Muscle layer of duodenum (tissue), 2 donors: ENCODE measurements at regions not wholly inside any gene's neighbourhood (a gene's known extent, or its start where the extent isn't known, plus 50 kb on each side); places are given as distances from the start of the nearest gene placed in this dataset.

Experiments used
- H3K27ac ChIP-seq: one replicate; pipeline ENCODE4 v1.7.0; 2013; ENCODE audit warnings: mild to moderate bottlenecking, low read length
- H3K27me3 ChIP-seq: one replicate; pipeline ENCODE4 v1.7.0; 2013; ENCODE audit warnings: low read depth, mild to moderate bottlenecking, control low read depth, low read length
- H3K36me3 ChIP-seq, 2 donors: one replicate each; pipeline ENCODE4 v1.7.0; 2013; ENCODE audit warnings: low read length in 2 of 2, control low read depth in 1 of 2, mild to moderate bottlenecking in 1 of 2; ENCODE audit not compliant: insufficient read depth in 2 of 2, control insufficient read depth in 1 of 2
- H3K4me1 ChIP-seq, 2 donors: one replicate each; pipeline ENCODE4 v1.7.0; 2013; ENCODE audit warnings: low read length in 2 of 2, mild to moderate bottlenecking in 2 of 2, control low read depth in 1 of 2, moderate library complexity in 1 of 2; ENCODE audit not compliant: insufficient read depth in 2 of 2, control insufficient read depth in 1 of 2
- H3K4me3 ChIP-seq, 2 donors: one replicate each; pipeline ENCODE4 v1.7.0; 2013; ENCODE audit warnings: low read length in 2 of 2, low read depth in 1 of 2, mild to moderate bottlenecking in 1 of 2
- H3K9me3 ChIP-seq, 2 donors: one replicate each; pipeline ENCODE4 v1.7.0; 2013; ENCODE audit warnings: low read length in 2 of 2, control low read depth in 1 of 2, mild to moderate bottlenecking in 1 of 2; ENCODE audit not compliant: control insufficient read depth in 1 of 2
- donor health status: healthy.

DNA sequence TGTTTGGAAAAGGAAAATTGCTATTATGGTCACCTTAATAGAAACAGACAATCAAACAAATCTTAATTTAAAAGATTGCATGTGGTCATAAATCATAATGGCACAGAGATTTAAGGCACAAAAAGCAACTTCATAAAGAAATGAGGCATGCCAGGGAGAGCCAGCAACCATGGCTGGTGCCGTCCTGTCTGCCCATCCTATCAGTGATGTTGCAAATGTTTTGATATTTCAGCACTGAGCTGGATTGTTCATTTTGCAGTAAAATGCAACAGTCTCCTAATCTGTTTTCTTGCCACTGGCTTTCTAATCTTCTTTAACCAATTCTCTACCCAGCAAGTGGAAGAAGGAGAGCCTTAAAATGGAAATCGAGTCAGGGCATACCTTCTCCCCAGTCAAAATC lies 249.8 kb downstream of the SAMD5 start:
- no peaks in the 10 kb centered on the region for H3K36me3 ChIP-seq
- H3K27ac ChIP-seq, result no peak overlapping the region
- no peaks in the 10 kb centered on the region for H3K4me1 ChIP-seq
- H3K27me3 ChIP-seq, result no peaks in the 10 kb centered on the region
- H3K9me3 ChIP-seq, result peaks cover 0 to 3% of the 10 kb centered on the region in 2 donors
- H3K4me3 ChIP-seq, result no peak overlapping the region

DNA sequence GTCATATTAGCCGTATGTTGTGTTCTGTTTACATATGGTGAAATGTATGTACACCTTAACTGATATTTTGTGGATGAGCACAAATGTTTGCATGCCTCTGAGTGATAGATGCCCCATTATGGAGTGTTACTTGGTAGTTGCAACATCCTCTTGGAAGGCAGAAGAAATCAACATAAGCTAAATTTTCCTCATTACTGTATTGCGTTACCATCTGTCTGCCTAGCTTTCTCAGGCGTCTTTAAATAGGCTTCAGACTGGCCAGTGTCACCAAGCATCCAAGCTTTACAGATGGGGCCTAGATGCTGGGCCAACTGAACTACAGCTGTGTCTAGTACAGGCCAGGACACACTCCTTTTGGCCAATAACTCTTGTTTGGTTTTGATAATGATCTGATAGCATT lies 250.6 kb downstream of the SAMD5 start:
- Histone ChIP-seq H3K9me3 (peaks cover 0 to 3% of the 10 kb centered on the region in 2 donors), H3K4me3 (no peak overlapping the region), H3K4me1 (no peaks in the 10 kb centered on the region), H3K27me3 (no peaks in the 10 kb centered on the region), H3K36me3 (no peaks in the 10 kb centered on the region), H3K27ac (no peak overlapping the region)

DNA sequence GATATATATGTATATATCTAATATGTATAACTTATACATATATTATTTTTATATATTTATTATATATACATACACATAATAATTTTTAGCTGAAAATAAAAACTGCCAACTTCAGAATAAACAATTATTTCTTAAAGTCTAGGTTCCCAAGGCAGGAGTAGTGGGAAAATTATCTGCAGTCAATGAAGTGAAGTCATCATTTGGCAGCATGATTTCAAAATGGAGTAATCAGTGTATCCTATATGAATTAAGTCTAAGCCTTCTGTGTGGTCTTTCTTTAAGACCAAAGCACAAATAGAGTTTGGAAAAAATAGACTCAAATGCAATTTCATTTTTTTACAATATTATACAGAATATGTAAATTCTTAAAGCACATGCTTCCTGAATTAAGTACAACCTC lies 251.0 kb downstream of the SAMD5 start:
- H3K4me3 ChIP-seq, result no peak overlapping the region
- no peaks in the 10 kb centered on the region for H3K4me1 ChIP-seq
- no peaks in the 10 kb centered on the region for H3K27me3 ChIP-seq
- H3K27ac ChIP-seq, result no peak overlapping the region
- H3K36me3 ChIP-seq, result no peaks in the 10 kb centered on the region
- H3K9me3 ChIP-seq, result peaks cover 0 to 3% of the 10 kb centered on the region in 2 donors

GRCh38 chr6:147765541-147765940 lies 257.1 kb downstream of the SAMD5 start:
- H3K27me3 ChIP-seq, result no peaks in the 10 kb centered on the region
- no peaks in the 10 kb centered on the region for H3K36me3 ChIP-seq
- H3K4me1 ChIP-seq, result no peaks in the 10 kb centered on the region
- peaks cover 0 to 8% of the 10 kb centered on the region in 2 donors for H3K9me3 ChIP-seq
- H3K27ac ChIP-seq, result no peak overlapping the region
- H3K4me3 ChIP-seq, result no peak overlapping the region

- Histone ChIP-seq H3K27me3 (no peaks in the 10 kb centered on the region), H3K27ac (no peak overlapping the region), H3K9me3 (peaks cover 0 to 8% of the 10 kb centered on the region in 2 donors), H3K4me3 (no peak overlapping the region), H3K36me3 (no peaks in the 10 kb centered on the region), H3K4me1 (no peaks in the 10 kb centered on the region)
Measured at GRCh38 chr6:147768969-147769368, 260.5 kb downstream of the SAMD5 start.

- H3K4me3 ChIP-seq, result no peak overlapping the region
- no peaks in the 10 kb centered on the region for H3K27me3 ChIP-seq
- H3K27ac ChIP-seq, result no peak overlapping the region
- peaks cover 0 to 8% of the 10 kb centered on the region in 2 donors for H3K9me3 ChIP-seq
- no peaks in the 10 kb centered on the region for H3K36me3 ChIP-seq
- H3K4me1 ChIP-seq, result no peaks in the 10 kb centered on the region
Measured at GRCh38 chr6:147769496-147770087, 261.1 kb downstream of the SAMD5 start.

GRCh38 chr6:147770221-147770620 lies 261.7 kb downstream of the SAMD5 start:
- H3K9me3 ChIP-seq, result peaks cover 0 to 8% of the 10 kb centered on the region in 2 donors
- no peak overlapping the region for H3K4me3 ChIP-seq
- no peak overlapping the region for H3K27ac ChIP-seq
- H3K27me3 ChIP-seq, result no peaks in the 10 kb centered on the region
- no peaks in the 10 kb centered on the region for H3K36me3 ChIP-seq
- no peaks in the 10 kb centered on the region for H3K4me1 ChIP-seq

DNA sequence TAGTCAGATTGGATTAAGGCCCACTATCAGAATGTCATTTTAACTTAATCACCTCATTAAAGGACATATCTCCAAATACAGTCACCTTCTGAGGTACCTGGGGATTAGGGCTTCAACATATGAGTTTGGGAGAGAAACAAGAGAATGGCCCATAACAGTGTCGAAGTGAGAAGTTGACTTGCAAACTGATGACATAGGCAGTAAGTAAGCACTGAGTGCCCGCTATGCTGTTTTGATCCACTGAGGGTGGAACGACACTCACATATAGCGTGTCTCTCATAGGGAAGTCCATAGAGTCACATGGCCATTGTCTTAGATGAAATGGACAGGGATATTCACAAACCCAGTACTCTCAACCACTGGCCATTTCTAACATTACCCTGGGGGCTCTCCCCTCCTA lies 264.2 kb downstream of the SAMD5 start:
- H3K4me3 ChIP-seq, result no peak overlapping the region
- no peak overlapping the region for H3K27ac ChIP-seq
- no peaks in the 10 kb centered on the region for H3K27me3 ChIP-seq
- no peaks in the 10 kb centered on the region for H3K9me3 ChIP-seq
- H3K36me3 ChIP-seq, result no peaks in the 10 kb centered on the region
- no peaks in the 10 kb centered on the region for H3K4me1 ChIP-seq

DNA sequence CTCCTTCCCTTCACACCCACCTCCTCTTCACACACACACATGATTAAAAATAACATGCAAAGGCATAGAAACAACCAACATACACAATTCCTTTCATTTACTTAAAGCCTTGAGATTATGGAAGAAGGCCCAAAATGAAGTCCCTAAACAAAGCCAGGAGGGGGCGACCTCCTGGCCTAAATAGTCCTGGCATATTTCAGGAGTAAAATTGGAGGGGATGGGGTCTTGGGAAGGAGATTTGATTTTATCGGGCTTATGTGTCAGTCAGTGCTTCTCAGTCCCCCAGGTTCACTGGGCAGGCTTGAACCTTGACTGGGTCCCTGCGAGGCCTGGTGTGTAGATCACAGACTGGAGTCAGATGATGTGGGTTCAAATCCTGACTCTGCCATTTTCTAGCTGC lies 266.4 kb downstream of the SAMD5 start:
- no peaks in the 10 kb centered on the region for H3K27me3 ChIP-seq
- H3K9me3 ChIP-seq, result no peaks in the 10 kb centered on the region

GRCh38 chr6:147776631-147777213 lies 268.2 kb downstream of the SAMD5 start:
- H3K4me3 ChIP-seq, result no peak overlapping the region
- no peak overlapping the region for H3K27ac ChIP-seq
- H3K36me3 ChIP-seq, result no peaks in the 10 kb centered on the region
- no peaks in the 10 kb centered on the region for H3K4me1 ChIP-seq
- no peaks in the 10 kb centered on the region for H3K9me3 ChIP-seq
- H3K27me3 ChIP-seq, result no peaks in the 10 kb centered on the region

More for the DNA sequence above, 266.4 kb downstream of the SAMD5 start:
- Histone ChIP-seq H3K4me3 (no peak overlapping the region), H3K36me3 (no peaks in the 10 kb centered on the region), H3K27ac (no peak overlapping the region), H3K4me1 (no peaks in the 10 kb centered on the region)

- H3K4me3 ChIP-seq, result no peak overlapping the region
- H3K27ac ChIP-seq, result no peak overlapping the region
- no peaks in the 10 kb centered on the region for H3K36me3 ChIP-seq
- H3K27me3 ChIP-seq, result no peaks in the 10 kb centered on the region
- no peaks in the 10 kb centered on the region for H3K9me3 ChIP-seq
- H3K4me1 ChIP-seq, result no peaks in the 10 kb centered on the region
Measured at GRCh38 chr6:147779624-147780023, 271.1 kb downstream of the SAMD5 start.

- H3K4me3 ChIP-seq, result no peak overlapping the region
- no peak overlapping the region for H3K27ac ChIP-seq
Measured at GRCh38 chr6:147782302-147782701, 273.8 kb downstream of the SAMD5 start.

More at GRCh38 chr6:147782302-147782701, 273.8 kb downstream of the SAMD5 start:
- Histone ChIP-seq H3K9me3 (no peaks in the 10 kb centered on the region), H3K36me3 (no peaks in the 10 kb centered on the region), H3K4me1 (no peaks in the 10 kb centered on the region), H3K27me3 (no peaks in the 10 kb centered on the region)
